ENCODE measurements at regions not wholly inside any gene's neighbourhood (a gene's known extent, or its start where the extent isn't known, plus 50 kb on each side); places are given as distances from the start of the nearest gene placed in this dataset.

- TF ChIP-seq CTCF (IDR thresholded peaks at IDR 0.05) (no peak), POLR2A (IDR thresholded peaks at IDR 0.05) (no peak)
These were observed 76.2 kb upstream of the LARS2 start for GRCh38 chr3:45311953-45312801.

Measured in lower leg skin (tissue), 3 donors.